GM18519 (cell line): ENCODE measurements at regions not wholly inside any gene's neighbourhood (a gene's known extent, or its start where the extent isn't known, plus 50 kb on each side); places are given as distances from the start of the nearest gene placed in this dataset.

Experiments
- ATAC-seq: cut with Tn5 transposase; IDR thresholded peaks from one replicate; pipeline ENCODE4 v1.9.1; 2021; ENCODE audit warnings: mild to moderate bottlenecking, moderate library complexity; ENCODE audit not compliant: unreplicated experiment, low FRiP score

DNA sequence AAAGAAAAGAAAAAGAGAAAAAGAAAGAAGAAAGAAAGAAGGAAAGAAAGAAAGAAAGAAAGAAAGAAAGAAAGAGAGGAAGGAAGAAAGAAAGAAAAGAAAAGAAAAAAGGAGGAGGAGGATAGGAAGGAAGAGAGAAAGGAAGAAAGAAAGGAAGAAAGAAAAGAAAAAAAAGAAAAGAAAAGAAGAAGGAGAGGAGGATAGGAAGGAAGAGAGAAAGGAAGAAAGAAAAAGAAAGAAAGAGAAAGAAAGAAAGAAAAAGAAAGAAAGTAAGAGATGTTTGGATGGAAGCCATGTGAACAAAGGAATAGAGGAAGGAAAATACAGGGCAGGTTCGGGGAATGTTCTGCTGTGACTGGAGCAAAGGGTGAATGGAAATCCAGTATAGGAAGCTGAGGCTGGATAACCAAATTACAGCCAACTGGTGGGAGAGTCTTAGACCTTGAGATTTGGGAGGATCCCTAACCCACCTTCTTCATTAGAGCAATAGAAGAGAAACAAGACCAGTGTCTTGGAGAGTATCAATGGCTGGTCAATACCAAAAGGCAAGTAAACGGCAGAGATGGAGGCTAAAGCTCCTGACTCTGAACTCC, 94.9 kb downstream of the RASSF10 start:
- ATAC-seq, result no peak

DNA sequence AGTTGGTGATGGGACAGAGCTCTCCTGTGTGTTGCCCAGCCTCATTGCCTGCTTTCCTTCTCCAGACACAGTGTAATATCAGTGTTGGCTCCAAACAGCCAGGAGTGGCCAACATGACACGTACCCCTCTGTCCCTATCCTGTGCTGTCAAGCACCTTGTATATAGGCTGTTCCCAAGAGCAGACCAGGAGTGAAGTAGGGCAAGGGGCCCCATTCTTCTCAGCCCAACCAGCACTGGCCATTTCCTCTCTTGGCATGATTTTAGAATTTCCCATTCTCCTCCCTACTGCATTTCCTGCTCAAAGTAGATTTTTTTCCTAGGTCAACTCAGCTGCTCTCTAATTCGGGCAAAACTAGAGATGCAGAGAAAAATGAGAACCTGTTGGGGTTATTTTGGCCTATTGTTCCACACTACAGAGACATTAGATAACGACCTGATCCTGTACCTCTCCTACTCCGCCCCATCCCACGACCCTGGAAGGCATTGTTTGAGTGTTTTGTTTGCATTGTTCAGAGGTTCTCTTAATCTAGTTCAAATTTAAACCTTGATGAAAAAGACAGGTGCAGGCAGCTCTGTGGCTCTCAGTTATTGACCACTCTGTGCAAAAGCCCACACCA, 95.6 kb downstream of the RASSF10 start:
- no peak for ATAC-seq

GRCh38 chr11:13105237-13105844, 96.2 kb downstream of the RASSF10 start:
- ATAC-seq, result no peak

- no peak for ATAC-seq
Observed at GRCh38 chr11:13107544-13108044, 98.5 kb downstream of the RASSF10 start.

GRCh38 chr11:13108416-13108815, 99.3 kb downstream of the RASSF10 start:
- ATAC-seq, result no peak

GRCh38 chr11:13109616-13110015, 100.5 kb downstream of the RASSF10 start:
- no peak for ATAC-seq

DNA sequence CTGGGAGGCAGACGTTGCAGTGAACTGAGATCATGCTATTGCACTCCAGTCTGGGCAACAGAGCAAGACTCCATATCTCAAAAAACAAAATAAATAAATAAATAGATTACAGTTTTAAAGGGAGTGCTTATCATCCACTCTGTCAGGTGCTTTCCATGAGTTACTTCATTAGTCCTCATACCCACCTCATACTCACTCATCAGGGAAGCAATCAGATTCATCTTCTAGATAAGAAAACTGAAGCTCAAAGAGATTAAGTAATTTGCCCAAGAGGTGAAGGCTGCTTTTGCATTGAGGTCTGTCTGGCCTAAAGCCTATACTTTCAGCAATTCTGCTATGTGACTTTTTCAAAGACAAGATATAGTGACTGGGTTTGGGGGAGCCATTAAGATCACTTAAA, 101.0 kb downstream of the RASSF10 start:
- ATAC-seq, result no peak

GRCh38 chr11:13110929-13111812, 102.1 kb downstream of the RASSF10 start:
- ATAC-seq, result no peak

GRCh38 chr11:13111813-13112130, 102.7 kb downstream of the RASSF10 start:
- ATAC-seq, result no peak

DNA sequence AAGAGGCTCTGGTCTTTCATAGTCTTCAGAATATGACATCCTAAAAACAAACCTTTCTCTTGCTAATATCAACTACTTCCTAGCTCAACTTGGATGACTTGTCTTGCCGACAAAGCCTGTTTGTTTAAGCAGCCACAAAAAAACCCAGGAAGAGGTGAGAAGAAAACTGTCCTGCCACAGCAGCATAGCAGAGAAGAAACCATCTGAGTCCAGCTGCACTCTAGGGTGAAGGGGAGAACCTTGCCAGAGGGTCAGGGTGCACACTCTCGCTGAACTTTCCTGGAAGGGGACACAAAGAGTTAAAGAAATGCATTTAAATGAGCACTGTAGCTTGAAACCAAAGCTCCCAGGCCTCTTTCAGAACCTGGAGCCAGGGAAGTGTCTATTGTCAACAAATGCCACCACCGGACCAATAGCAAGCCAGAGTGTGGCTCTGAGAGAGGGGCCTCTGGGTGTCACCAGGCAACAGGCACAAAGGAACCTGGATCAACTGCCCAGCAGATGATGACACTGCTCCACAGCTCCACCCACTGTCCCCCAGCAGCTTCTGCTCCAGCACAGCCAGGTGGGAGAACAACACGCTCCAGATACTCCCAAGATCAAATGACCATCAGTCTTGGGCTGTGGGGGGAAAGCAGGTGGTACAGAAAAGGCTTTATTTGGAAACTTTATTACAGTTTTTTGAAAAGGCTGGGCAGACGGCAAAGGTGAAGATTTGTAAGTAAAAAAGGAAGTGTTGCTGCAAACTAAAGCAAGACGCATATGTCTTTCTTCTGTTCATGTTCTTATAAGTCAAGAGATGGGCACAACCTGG, 105.7 kb downstream of the RASSF10 start:
- ATAC-seq, result no peak

- no peak for ATAC-seq
Observed at GRCh38 chr11:13115380-13115675, 106.2 kb downstream of the RASSF10 start.

DNA sequence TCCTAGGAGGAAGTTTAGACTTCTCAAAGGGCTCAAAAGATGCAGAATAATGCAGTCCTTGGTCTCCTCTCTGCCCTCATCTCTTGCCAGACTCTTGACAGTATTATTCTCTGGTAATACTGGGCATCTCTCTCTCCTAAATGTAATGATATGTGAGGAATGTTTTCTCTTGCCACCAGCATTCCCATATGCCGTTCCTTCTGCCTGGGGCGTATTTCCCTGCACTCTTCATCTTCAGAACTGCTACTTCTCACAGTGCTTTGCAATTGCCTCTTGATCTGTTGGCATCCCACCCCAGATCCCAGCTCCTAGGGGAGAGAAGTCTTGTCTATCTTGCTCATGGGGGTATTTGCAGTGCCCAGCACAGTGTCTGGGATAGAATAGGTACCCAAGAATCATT, 107.4 kb downstream of the RASSF10 start:
- no peak for ATAC-seq

GRCh38 chr11:13117344-13117743, 108.2 kb downstream of the RASSF10 start:
- no peak for ATAC-seq

- no peak for ATAC-seq
Observed at GRCh38 chr11:13118194-13118593, 109.1 kb downstream of the RASSF10 start.

DNA sequence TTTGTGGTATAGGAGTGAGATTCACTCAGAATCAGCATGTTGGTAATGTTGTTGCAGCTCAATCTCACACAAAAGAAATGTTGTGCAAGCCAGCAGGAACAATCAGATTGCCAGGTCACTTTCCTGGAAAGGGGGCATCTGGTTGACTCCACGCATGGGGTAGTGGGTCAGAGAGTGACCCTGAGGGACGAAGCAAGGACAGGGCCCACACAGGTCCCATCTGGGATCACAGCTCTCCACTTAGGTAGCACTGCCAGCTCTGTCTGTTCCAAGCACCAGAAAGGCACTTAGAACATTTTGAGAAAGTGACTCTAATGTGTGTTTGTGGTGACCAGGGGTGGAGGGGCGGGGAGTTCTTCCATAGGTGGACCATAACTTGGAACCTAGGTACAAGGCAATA, 109.5 kb downstream of the RASSF10 start:
- no peak for ATAC-seq

DNA sequence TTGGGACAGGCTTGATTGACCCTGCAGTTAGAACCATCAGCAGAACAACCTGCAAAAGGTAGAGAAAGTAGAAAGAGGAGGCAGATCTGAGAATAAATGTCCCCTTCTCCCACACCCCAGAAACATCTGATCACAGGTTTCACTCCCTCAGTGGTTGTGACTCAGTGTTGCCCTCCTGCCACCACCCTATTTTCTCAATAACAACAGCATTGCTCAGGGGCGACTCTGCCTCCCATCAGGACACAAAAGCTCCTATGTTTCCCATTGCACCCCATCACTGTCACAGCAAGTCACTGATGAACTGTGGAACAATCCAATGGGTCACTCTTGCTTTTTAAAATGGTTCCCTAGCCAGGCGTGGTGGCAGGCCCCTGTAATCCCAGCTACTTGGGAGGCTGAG, 110.2 kb downstream of the RASSF10 start:
- ATAC-seq, result no peak

DNA sequence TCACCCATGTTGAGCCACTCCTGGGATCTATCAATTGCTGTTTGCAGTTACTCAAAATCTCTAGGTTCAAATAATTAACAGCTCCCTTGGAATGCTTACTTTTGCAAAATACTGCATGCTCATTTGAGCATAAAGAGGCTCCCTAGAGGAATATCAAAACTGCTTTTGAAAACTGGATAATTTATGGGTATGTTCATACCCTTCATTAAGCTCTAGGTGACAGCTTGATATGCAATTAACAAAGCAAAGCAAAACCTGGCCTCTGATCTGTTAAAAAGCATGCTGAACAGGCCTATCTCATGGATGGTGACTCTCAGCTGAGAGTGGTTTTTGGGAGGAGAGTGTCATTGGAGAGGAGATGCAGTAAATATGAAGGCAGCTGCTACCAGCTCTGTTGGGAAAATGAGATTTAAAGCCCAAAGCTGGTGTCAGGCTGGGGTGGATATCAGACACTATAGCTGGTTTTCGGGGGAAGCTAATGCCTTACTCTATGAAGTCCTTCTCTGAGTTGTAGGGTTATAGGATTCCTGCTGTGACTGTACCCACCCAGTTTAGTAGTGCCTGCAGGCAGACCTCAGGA, 110.9 kb downstream of the RASSF10 start:
- no peak for ATAC-seq

DNA sequence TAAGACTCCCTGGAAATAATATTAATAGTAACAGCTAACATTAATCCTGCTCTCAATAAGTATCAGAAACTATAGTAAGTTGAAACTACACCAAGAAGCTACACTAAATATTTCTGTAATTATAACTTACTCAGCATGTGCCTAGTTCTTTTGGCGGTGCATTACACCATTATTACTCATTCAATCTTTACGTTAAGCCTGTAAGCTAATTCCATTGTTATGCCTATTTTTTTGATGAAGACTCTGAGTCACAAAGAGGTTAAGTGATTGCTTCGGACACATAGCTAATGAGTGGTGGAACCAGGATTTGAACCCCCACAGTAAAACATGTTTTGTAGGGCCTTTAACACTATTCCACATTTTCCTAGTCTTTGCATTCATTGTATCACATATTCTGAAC, 111.6 kb downstream of the RASSF10 start:
- ATAC-seq, result no peak

DNA sequence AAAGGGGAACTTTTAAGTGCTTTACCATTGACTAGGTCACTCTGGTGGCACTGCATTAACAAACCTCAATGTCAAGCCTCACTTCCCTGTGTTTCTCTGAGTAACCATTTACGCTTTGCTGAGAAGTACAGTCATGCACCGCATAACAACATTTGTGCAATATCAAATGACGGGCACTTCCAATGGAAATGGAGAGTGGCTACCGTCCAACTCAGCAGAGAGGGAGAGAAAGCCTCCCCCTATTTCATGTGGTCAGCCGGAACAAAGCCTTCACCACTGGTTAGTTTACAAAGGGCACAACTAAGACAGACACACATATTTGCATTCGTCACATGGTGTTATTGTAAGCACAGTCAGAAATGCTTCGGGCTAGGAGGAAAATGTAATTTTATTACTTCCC, 117.3 kb downstream of the RASSF10 start:
- ATAC-seq, result no peak

GRCh38 chr11:13127161-13127560, 118.0 kb downstream of the RASSF10 start:
- ATAC-seq, result no peak
